CD14-positive monocyte (primary cell): ENCODE measurements at regions not wholly inside any gene's neighbourhood (a gene's known extent, or its start where the extent isn't known, plus 50 kb on each side); places are given as distances from the start of the nearest gene placed in this dataset.

ENCODE experiments used
- DNase-seq, 3 donors: peaks; one replicate each; pipeline ENCODE4 v3.0.0-alpha.2; 2011 to 2022
- H2AFZ ChIP-seq: 2 replicates; pipeline ENCODE4 v1.6.0; 2012; ENCODE audit warnings: mild to moderate bottlenecking, low read depth, low read length, inconsistent platforms; ENCODE audit not compliant: insufficient read depth, poor library complexity, severe bottlenecking
- H3K27ac ChIP-seq, 2 donors: 1 replicate in 1 of 2; 2 replicates in 1 of 2; pipeline ENCODE4 v1.5.1; 2012 to 2013; ENCODE audit warnings: low read length in 2 of 2, control low read depth in 1 of 2, inconsistent platforms in 1 of 2, low read depth in 1 of 2, mild to moderate bottlenecking in 1 of 2
- H3K27me3 ChIP-seq, 2 donors: one replicate each; pipeline versions ENCODE4 v1.6.0 to v1.6.1; 2011 to 2013; ENCODE audit warnings: low read length in 2 of 2; ENCODE audit not compliant: control insufficient read depth in 2 of 2, insufficient read depth in 2 of 2
- H3K36me3 ChIP-seq, 2 donors: replicated peaks in 1 of 2; 1 replicate in 1 of 2; 2 replicates in 1 of 2; pipeline versions ENCODE4 v1.5.1 to v1.6.1; 2012 to 2013; ENCODE audit warnings: low read length in 2 of 2, control low read depth in 1 of 2, inconsistent platforms in 1 of 2, mild to moderate bottlenecking in 1 of 2; ENCODE audit not compliant: insufficient read depth in 2 of 2, control insufficient read depth in 1 of 2
- H3K4me1 ChIP-seq, 2 donors: 1 replicate in 1 of 2; 2 replicates in 1 of 2; pipeline versions ENCODE4 v1.5.1 to v1.6.1; 2012 to 2013; ENCODE audit warnings: low read length in 2 of 2, control low read depth in 1 of 2, inconsistent platforms in 1 of 2, mild to moderate bottlenecking in 1 of 2, moderate library complexity in 1 of 2; ENCODE audit not compliant: insufficient read depth in 2 of 2, control insufficient read depth in 1 of 2
- H3K4me2 ChIP-seq: replicated peaks from 2 replicates; pipeline ENCODE3; 2012; ENCODE audit warnings: low read length, moderate library complexity, mild to moderate bottlenecking; ENCODE audit not compliant: poor library complexity, severe bottlenecking; ENCODE audit errors: extremely low read depth
- H3K4me3 ChIP-seq, 3 experiments: fragments of 200-600 bp in 1 of 3; sonication (generic) in 1 of 3; replicated peaks in 1 of 3; 1 replicate in 2 of 3; 2 replicates in 1 of 3; pipeline ENCODE4 v1.5.1; 2011 to 2013; ENCODE audit warnings: low read length in 3 of 3, mild to moderate bottlenecking in 3 of 3, control low read depth in 2 of 3, low read depth in 2 of 3, inconsistent platforms in 1 of 3, moderate library complexity in 1 of 3
- H3K79me2 ChIP-seq: 2 replicates; pipeline ENCODE4 v1.6.0; 2012; ENCODE audit warnings: mild to moderate bottlenecking, control low read depth, inconsistent platforms, low read length, moderate library complexity; ENCODE audit not compliant: insufficient read depth
- H3K9ac ChIP-seq: 2 replicates; pipeline ENCODE4 v1.6.0; 2017; ENCODE audit warnings: low read length, mild to moderate bottlenecking; ENCODE audit not compliant: insufficient read depth, poor library complexity, severe bottlenecking
- H3K9me3 ChIP-seq, 2 donors: replicated peaks in 1 of 2; 1 replicate in 1 of 2; 2 replicates in 1 of 2; pipeline versions ENCODE4 v1.5.1 to v1.6.1; 2012 to 2013; ENCODE audit warnings: low read length in 2 of 2, control low read depth in 1 of 2; ENCODE audit not compliant: control insufficient read depth in 1 of 2, insufficient read depth in 1 of 2
- H4K20me1 ChIP-seq: 2 replicates; pipeline ENCODE4 v1.6.0; 2012; ENCODE audit warnings: mild to moderate bottlenecking, low read length, control low read depth, moderate library complexity; ENCODE audit not compliant: insufficient read depth
- H3K27ac Mint-ChIP-seq, 7 donors: one replicate each; pipeline ENCODE4 v1.8.0; 2020; ENCODE audit warnings: mild to moderate bottlenecking in 7 of 7, mixed read lengths in 7 of 7, moderate library complexity in 6 of 7, inconsistent platforms in 2 of 7
- H3K27me3 Mint-ChIP-seq, 3 donors: one replicate each; pipeline ENCODE4 v1.8.0; 2021 to 2022; ENCODE audit warnings: low read depth in 3 of 3, mild to moderate bottlenecking in 3 of 3, mixed read lengths in 3 of 3, moderate library complexity in 3 of 3, inconsistent platforms in 1 of 3
- H3K36me3 Mint-ChIP-seq, 2 donors: one replicate each; pipeline ENCODE4 v1.8.0; 2020; ENCODE audit warnings: mixed read lengths in 2 of 2, inconsistent platforms in 1 of 2, mild to moderate bottlenecking in 1 of 2
- H3K4me1 Mint-ChIP-seq: one replicate; pipeline ENCODE4 v1.8.0; 2020; ENCODE audit warnings: mild to moderate bottlenecking, mixed read lengths
- H3K4me3 Mint-ChIP-seq, 2 donors: one replicate each; pipeline ENCODE4 v1.8.0; 2020; ENCODE audit warnings: mild to moderate bottlenecking in 2 of 2, mixed read lengths in 2 of 2, moderate library complexity in 1 of 2
- H3K9me3 Mint-ChIP-seq, 7 donors: one replicate each; pipeline ENCODE4 v1.8.0; 2020 to 2022; ENCODE audit warnings: mixed read lengths in 7 of 7, mild to moderate bottlenecking in 6 of 7, moderate library complexity in 6 of 7, inconsistent platforms in 2 of 7
- CTCF ChIP-seq: fragments of 200-600 bp; IDR thresholded peaks from one replicate; pipeline ENCODE4 v1.8.0; 2022; ENCODE audit warnings: antibody characterized with exemption, mild to moderate bottlenecking
- WGBS: methylation state at CpG from one replicate; pipeline ENCODE4 v1.1.5; 2013; ENCODE audit warnings: missing lambda C conversion rate; ENCODE audit not compliant: insufficient coverage; 5-methylcytosine and 5-hydroxymethylcytosine counted together
- intact Hi-C, 2 donors: fragments of 100-400 bp; cut with micrococcal nuclease; formaldehyde crosslinking; loops; one replicate each; pipeline versions ENCODE4 v1.15.0 to v1.15.1; 2023

DNA sequence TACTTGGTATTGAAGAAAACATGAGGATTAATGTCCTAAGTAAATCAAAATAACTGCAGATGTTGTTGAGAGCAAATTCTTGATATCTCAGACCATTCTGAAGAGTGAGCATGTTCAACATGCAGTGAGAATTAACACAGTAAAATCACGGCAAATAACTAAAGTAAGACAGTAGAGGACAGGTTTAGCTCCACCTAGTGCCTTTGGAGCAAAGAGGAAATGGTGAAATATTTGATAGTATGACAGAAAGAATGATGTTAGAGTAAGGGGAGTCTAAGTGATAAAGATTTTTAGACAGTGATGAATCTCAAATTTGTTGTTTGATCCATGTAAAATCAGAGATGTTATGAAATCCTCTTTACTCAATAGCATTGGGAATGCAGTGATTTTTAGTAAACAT lies 424.2 kb downstream of the TMEM161B start:
- no peak for DNase-seq
- no peaks in the 10 kb centered on the region for H3K4me1 Mint-ChIP-seq
- no peaks in the 10 kb centered on the region for H3K27me3 ChIP-seq
- no peak overlapping the region for H3K9ac ChIP-seq
- no peak overlapping the region for H3K27ac Mint-ChIP-seq
- H3K4me3 ChIP-seq, result no peak overlapping the region
- no peak overlapping the region for H3K4me3 Mint-ChIP-seq
- H3K9me3 Mint-ChIP-seq, result peaks cover 0 to 20% (median 13%) of the 10 kb centered on the region in 7 donors
- peaks cover 15 to 25% of the 10 kb centered on the region in 2 donors for H3K9me3 ChIP-seq
- no peak overlapping the region for H2AFZ ChIP-seq
- H3K36me3 Mint-ChIP-seq, result no peaks in the 10 kb centered on the region
- H3K27me3 Mint-ChIP-seq, result no peaks in the 10 kb centered on the region
- 100% methylated on average over 1 of the region's 1 CpG for WGBS
- H3K79me2 ChIP-seq, result no peaks in the 10 kb centered on the region
- TF ChIP-seq CTCF, result no peak
- H3K4me1 ChIP-seq, result no peaks in the 10 kb centered on the region
- H3K27ac ChIP-seq, result no peak overlapping the region
- no peaks in the 10 kb centered on the region for H4K20me1 ChIP-seq
- no peak overlapping the region for H3K4me2 ChIP-seq
- intact Hi-C loops, result no loop called here
- H3K36me3 ChIP-seq, result no peaks in the 10 kb centered on the region

- no peaks in the 10 kb centered on the region for H3K27me3 ChIP-seq
- H3K4me2 ChIP-seq, result no peak overlapping the region
- intact Hi-C loops, result no loop called here
- H3K9ac ChIP-seq, result no peak overlapping the region
- Mint-ChIP-seq H3K27me3 (peaks cover 0 to 2% (median 0%) of the 10 kb centered on the region in 3 donors), H3K9me3 (peaks cover 8 to 27% (median 16%) of the 10 kb centered on the region in 7 donors), H3K27ac (no peak overlapping the region), H3K4me3 (no peak overlapping the region), H3K36me3 (no peaks in the 10 kb centered on the region), H3K4me1 (no peaks in the 10 kb centered on the region)
- no peak for DNase-seq
- H3K79me2 ChIP-seq, result no peaks in the 10 kb centered on the region
- H3K4me1 ChIP-seq, result no peaks in the 10 kb centered on the region
- no CpG with 5 or more reads among the region's 1 CpG for WGBS
- no peak overlapping the region for H2AFZ ChIP-seq
- H3K27ac ChIP-seq, result no peak overlapping the region
- no peak for TF ChIP-seq CTCF
- H4K20me1 ChIP-seq, result no peaks in the 10 kb centered on the region
- no peak overlapping the region for H3K4me3 ChIP-seq
- H3K9me3 ChIP-seq, result peaks cover 20 to 24% of the 10 kb centered on the region in 2 donors
- no peaks in the 10 kb centered on the region for H3K36me3 ChIP-seq
Measured at GRCh38 chr5:87836696-87837095, 424.0 kb upstream of the CCNH start.
